ENCODE measurements at regions not wholly inside any gene's neighbourhood (a gene's known extent, or its start where the extent isn't known, plus 50 kb on each side); places are given as distances from the start of the nearest gene placed in this dataset.

DNA sequence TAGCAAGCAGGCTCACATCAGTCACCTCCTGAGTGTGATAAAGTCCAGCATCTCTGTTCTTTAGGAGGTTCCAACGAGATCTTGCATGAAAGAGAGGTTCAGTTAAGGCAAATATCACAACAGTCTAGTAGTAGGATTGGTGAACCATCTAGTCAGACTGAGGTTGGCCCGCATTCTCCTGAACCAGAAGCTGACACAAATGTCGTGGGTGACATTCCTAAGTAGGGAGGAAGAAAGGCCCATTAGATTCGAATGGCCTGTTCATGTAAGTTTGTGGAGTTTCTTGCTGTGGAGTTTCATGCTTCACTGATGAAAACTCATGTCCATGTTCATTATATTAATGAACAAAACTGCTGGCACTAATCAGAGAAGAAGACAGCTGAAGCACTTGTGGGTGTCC, 66.7 kb upstream of the XCR1 start:
- TF ChIP-seq POLR2A (IDR thresholded peaks at IDR 0.05) = no peak
- TF ChIP-seq, protein P1, sequence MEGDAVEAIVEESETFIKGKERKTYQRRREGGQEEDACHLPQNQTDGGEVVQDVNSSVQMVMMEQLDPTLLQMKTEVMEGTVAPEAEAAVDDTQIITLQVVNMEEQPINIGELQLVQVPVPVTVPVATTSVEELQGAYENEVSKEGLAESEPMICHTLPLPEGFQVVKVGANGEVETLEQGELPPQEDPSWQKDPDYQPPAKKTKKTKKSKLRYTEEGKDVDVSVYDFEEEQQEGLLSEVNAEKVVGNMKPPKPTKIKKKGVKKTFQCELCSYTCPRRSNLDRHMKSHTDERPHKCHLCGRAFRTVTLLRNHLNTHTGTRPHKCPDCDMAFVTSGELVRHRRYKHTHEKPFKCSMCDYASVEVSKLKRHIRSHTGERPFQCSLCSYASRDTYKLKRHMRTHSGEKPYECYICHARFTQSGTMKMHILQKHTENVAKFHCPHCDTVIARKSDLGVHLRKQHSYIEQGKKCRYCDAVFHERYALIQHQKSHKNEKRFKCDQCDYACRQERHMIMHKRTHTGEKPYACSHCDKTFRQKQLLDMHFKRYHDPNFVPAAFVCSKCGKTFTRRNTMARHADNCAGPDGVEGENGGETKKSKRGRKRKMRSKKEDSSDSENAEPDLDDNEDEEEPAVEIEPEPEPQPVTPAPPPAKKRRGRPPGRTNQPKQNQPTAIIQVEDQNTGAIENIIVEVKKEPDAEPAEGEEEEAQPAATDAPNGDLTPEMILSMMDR (IDR thresholded peaks at IDR 0.05) = no peak
